OCI-LY7 (cell line): ENCODE measurements at regions not wholly inside any gene's neighbourhood (a gene's known extent, or its start where the extent isn't known, plus 50 kb on each side); places are given as distances from the start of the nearest gene placed in this dataset.

Experiments
- EZH2phosphoT487 ChIP-seq: fragments of 200-600 bp; sonication (generic); IDR thresholded peaks from 2 replicates; pipeline ENCODE4 v1.6.1; 2018; ENCODE audit warnings: low read depth, borderline replicate concordance, mild to moderate bottlenecking, mixed run types, antibody characterized with exemption, low read length, moderate library complexity, mixed read lengths
- TF ChIP-seq, protein P1 (sequence below): fragments of 200-600 bp; sonication (generic); conservative IDR thresholded peaks from 2 replicates; pipeline ENCODE4 v1.5.1; 2014; ENCODE audit warnings: mild to moderate bottlenecking, antibody characterized with exemption, low read length, moderate library complexity, mixed read lengths

DNA sequence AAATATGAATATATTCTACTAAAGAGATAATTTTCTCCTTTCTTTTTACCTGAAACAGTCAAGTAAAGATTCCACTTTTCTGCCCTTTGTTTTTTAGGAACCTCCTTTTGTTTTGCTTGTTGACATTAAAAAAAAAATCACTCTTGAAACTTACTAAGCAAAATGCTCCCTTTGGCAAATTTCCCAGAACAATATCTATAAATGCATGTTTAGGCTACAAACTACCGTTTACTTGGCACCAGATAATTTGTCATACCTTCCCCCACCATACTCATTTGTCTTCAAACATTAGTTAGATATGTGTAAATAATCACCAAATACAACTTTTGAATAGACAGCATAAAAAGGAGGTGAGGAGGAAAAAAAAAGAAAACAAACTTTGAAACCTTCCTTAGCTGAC lies 604.7 kb downstream of the RFPL4B start:
- TF ChIP-seq, protein P1, sequence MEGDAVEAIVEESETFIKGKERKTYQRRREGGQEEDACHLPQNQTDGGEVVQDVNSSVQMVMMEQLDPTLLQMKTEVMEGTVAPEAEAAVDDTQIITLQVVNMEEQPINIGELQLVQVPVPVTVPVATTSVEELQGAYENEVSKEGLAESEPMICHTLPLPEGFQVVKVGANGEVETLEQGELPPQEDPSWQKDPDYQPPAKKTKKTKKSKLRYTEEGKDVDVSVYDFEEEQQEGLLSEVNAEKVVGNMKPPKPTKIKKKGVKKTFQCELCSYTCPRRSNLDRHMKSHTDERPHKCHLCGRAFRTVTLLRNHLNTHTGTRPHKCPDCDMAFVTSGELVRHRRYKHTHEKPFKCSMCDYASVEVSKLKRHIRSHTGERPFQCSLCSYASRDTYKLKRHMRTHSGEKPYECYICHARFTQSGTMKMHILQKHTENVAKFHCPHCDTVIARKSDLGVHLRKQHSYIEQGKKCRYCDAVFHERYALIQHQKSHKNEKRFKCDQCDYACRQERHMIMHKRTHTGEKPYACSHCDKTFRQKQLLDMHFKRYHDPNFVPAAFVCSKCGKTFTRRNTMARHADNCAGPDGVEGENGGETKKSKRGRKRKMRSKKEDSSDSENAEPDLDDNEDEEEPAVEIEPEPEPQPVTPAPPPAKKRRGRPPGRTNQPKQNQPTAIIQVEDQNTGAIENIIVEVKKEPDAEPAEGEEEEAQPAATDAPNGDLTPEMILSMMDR: no peak
- no peak for TF ChIP-seq EZH2phosphoT487
